HG02759 (cell line): ENCODE measurements at regions not wholly inside any gene's neighbourhood (a gene's known extent, or its start where the extent isn't known, plus 50 kb on each side); places are given as distances from the start of the nearest gene placed in this dataset.
"Not testable (repeated sequence)": the region's sequence is repeated elsewhere in the genome, so short reads cannot be mapped to it uniquely, and the experiment has no call there.

Experiments used
- ATAC-seq: cut with Tn5 transposase; IDR thresholded peaks from one replicate; pipeline ENCODE4 v1.9.1; 2021; ENCODE audit warnings: mild to moderate bottlenecking, moderate library complexity; ENCODE audit not compliant: unreplicated experiment

DNA sequence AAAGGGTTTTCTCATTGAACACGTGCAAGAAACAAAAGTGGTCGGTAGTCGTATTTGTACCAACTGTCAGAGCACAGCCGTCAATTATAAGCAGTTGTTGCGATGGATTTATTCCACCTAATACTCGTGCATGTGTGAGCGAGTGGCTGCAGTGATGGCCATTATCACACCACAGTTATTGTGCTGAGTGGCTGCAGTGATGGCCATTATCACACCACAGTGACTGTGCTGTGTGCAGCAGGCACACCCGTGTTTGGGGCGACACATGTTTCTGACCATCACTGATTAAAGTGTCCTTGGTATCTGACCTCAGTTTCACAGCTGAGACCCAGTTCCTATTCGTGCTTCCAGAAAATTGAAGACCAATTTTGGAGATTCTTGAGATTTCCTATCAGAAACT is 142.9 kb upstream of the PFKP start:
- ATAC-seq: no peak

DNA sequence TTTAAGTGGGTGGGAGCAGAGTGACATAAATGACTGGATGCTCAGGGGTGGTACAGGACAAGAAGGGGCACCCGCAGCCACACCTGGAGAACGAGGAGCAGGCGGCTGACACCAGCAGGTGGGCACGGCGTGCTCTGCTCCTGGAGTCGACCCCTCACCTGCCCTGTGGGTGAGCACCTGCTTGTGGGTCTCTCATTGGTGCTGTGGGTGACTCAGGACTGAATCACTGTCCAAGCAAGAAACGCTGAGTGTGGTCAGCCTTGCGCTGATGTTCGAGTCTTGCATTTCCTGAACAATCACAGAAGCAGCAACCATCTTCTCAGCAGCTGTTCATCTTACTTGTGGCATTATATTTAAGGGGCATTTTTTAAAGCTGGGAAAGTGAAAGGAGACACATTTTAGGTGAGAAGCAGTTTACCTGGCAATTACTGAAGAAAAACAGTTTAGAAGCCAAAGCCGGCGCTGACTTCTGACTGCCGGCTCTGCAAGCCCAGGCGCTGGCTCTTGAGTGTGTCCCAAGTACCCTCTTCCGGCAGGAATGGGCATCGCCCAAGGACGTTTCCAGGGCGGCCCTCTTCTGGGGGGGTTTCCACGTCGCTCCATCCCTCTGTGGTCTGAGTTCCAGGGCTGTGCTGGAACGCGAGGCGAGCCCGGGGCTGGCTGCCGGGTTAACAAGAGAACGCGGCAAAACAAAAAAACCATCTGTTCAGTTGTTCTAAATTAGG is 145.2 kb upstream of the PFKP start:
- no peak for ATAC-seq

- ATAC-seq: no peak
These were observed 146.7 kb upstream of the PFKP start for GRCh38 chr10:2920637-2921036.

DNA sequence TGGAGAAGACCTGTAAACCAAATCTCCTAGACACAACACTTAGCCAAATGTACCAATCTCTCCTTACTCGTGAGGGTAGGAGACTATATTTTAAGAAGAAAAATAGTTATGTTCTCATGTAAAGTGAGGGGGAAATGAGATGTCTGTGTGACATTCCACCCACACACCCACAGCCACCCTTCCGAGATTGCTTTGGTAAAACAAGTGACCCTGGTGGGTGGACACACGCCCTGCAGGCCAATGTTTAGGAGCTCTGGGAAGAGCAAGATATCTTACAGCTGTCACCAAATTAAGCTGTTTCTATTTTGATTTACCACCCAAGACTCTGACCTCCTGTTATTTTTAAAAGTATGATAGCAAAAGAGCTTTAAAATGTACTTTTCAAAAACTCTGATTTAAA is 147.2 kb upstream of the PFKP start:
- ATAC-seq: no peak

DNA sequence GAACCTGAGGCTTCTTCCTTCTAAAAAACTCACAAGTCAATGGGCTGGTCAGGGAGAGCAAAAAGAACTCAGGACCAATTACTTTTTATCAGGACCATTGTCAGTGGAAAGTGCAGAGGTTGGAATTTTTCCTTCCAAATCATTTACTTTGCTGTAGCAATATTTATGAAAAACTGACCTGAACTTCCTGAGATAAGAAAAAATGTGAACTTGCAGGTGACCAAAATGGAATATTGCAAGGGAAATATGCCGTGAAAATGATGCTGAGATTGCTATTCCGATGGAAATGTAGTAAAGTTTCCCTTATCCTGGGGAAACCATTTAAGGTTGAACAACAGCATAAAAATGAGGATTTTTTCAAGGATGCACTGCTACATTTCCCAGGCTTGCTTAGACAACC is 148.3 kb upstream of the PFKP start:
- no peak for ATAC-seq

DNA sequence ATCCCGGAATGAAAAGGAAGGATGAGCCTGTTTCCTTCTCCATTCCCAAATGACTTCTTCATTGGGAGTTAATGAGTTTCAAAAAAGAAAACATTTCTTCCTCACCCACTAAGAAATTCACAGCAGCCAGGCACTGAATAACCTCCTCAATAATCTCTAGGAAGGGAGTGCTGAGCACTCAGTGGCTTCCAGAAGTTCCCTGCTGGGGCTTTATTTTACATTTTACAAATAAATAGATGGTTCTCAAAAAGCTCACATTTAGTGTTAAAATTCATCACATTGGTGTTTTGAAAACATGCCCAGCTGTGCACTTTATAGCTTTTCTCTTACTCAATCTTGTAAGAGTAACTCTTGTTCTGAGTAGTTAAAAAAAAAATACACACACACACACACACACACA is 148.9 kb upstream of the PFKP start:
- no peak for ATAC-seq

DNA sequence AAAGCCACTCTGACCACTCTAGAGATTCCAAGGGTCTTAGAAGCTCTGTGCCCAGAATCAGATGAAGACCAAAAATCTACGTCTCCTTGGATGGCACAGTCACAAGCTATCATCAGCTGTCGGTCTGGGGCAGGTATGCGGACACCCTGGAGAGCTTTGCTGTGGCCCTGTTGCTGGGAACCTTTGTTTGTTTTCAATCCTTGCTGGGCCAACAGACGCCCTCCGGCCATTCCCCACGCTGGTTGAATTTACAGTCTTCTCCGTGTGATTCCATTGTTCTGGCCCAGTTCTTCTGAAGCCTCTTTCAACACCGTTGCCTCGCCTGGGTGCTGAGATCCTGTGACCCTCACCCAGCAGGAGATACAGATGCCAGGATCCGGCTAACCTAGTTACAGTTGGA is 149.4 kb upstream of the PFKP start:
- ATAC-seq: no peak

- ATAC-seq: no peak
These were observed 151.9 kb upstream of the PFKP start for GRCh38 chr10:2915412-2915811.

DNA sequence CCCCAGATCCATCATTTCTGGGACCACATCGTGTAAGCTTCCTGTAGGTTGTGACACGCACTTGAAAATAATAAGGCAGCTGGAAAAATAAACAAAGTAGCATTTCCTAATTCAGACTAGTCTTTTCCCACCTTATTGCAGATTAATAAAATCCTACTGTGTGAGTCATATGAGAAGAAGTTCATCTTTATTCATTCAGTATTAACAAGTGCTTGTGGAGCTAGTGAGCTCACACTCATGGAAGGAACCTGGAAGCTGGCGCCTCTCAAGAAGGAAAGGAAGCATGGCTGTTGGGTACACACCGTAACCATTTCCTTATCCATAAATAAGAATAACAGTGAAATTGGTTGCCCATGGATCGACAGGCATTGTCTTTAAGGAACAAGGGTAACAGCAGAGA is 152.6 kb upstream of the PFKP start:
- no peak for ATAC-seq

DNA sequence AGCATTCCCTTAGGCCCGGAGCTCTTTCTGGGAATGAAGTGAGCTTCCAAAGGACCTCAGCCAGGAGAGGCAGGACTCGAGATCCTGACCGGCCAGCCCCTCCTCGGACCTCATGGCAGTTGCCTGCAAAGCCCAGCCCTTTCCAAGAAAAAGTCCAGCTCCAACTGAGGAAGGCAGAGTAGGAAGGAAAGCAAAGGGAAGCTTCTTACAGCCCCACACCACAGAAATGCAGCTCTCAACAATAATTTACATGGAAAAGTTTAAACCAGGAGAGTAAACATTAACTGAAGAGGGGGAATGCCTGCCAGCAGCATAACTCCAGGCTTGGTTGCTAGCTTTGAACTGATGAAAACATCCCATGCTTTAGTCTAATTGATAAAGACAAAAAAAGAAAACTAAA is 153.9 kb upstream of the PFKP start:
- ATAC-seq: no peak

DNA sequence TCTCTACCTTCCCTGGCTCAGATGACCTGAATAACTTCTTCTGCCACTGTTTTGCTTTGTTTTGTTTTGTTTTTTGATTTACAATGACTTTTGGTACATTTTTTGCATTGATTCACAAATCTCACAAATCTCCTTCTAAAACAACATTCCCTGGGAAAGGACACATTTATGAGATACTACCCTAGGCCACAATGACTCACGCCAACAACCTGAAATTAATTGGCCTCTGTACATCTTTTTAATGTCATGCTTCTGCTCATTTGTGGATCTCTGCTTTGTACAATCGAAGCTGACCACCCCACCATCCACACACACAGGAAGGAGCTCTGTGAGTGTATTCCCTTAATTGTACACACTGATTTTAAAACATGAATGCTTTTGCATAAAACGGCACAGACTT is 156.7 kb upstream of the PFKP start:
- ATAC-seq: no peak

DNA sequence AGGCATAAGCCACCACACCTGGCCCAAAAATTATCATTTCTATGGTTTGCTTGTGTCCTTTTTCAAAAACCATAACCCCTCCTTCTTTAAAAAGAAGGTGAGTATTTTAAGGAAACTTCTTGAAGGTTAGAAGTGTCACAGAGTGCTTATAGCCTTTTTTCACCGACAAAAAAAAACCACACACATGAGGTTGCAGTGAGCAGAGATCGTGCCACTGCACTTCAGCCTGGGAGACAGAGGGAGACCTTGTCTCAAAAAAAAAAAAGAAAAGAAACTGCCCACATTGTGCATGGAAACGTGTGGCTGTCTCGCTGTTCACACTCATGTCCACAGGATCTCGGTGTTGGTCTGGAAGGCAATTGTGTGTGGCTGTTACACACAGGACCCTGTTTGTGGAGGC is 157.4 kb upstream of the PFKP start:
- no peak for ATAC-seq

DNA sequence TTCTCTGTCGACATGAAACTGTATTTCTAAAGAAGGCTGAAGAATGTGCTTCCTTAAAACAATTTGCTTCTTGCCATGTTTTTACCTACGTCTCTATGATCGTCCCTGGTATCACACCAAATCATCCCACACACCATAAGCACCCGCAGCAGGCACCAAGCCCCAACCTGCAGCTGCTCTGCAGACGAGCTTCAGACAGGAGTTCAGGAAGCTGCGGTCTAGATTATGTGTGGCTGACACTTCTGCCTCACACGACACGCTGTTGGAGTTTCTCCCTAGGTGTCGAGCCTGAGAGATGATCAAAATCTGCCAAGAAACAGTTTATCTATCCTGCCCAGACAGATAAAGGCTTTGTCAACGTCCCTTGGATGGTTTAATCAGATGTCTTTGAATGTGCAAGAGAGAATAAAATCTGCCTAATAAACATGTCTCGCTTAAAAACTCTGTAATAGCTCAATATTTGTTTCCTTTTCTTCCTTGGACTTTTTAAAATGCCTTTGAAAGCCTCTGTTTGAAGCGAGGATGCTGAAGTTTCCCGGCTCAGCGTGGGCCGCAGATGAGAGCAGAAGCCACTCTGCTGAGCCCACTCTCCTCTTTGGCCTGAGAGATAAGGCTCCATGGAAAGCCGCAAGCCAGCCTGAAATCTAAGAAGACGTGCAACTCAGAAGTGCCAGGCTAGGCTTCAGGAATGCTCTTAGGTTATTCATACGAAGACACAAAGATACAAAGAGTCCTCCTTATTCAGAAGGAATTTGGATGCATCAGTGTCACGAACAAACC is 158.3 kb upstream of the PFKP start:
- no peak for ATAC-seq

- no peak for ATAC-seq
These were observed 160.4 kb upstream of the PFKP start for GRCh38 chr10:2906974-2907373.

DNA sequence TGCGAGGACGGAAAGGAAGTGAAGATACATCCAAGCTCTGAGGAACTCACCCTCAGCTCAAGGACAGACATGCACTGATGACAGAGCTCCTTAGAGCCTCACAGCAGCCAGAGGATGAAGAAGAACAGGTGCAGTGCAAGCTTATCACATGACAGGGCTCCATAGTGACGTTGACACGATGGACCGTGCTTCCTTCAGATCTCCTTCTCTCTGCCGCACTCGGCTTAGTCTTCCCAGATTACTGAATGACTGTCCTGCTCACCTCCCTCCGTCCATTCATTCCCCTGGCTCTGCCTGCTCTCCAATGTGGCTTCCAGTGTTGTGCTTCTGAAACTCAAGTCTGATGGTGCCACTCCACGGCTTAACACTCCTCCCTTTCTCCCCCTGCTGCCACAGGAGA is 161.5 kb upstream of the PFKP start:
- ATAC-seq: no peak

- ATAC-seq: no peak
These were observed 166.8 kb upstream of the PFKP start for GRCh38 chr10:2900530-2900929.

- no peak for ATAC-seq
These were observed 167.9 kb upstream of the PFKP start for GRCh38 chr10:2899246-2899951.

DNA sequence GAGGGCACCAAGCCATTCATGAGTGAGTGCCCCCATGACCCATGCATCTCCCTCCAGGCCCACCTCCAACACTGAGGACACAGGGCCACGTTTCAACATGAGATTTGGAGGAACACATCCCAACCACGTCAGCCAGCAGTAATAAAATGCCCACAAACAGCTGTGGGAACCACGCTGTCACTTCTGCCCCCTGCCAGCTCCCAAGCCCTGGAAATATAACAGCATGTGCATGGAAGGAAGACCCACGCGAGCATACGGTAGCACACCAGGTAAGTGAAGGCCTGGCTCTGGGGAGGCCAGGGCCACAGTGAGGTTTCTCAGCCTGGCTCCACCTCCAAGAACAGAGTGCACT is 168.9 kb upstream of the PFKP start:
- ATAC-seq: no peak

GRCh38 chr10:2897619-2898508 is 169.5 kb upstream of the PFKP start:
- no peak for ATAC-seq

DNA sequence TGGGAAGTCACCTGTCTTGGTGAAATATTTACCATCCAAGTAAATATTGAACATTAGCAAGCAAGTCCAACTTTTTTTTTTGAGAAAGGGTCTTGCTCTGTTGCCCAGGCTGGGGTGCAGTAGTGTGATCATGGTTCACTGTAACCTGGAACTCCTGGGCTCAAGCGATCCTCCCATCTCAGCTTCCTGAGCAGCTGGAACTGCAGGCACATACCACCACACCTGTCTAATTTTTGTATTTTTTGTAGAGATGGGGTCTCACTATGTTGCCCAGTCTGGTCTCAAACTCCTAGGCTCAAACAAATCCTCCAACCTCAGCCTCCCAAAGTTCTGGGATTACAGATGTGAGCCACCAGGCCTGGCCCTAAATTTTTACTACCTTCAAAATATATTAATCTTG is 171.0 kb upstream of the PFKP start:
- ATAC-seq: not testable (repeated sequence)

DNA sequence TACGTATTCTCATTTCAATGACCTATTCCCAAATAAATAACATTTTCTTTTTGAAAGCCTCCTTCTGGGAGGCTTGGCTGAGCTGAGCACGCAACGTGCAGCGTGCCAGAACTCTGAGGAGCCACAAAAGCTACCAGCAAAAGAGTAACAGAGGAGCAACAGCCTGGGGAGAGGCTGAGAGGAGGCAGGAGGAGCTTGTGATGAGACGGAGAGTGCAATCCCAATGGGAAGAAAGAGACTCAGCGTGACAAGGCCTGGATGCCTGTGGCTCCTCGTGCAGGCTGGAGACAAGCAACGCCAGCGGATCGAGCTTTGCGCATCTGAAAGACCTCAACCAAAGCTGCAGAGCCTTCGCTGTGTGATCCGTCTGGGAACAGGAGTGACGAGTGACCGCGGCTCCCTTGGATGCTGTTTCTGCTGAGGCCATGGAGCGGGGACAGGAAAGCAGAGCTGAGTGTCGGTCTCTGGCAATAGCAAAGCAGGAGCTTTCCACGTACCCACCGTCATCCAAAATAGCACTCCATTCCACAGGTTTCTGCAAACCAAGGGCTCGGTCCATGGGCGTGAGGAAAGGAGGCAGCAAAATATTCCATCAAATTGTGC is 171.7 kb upstream of the PFKP start:
- no peak for ATAC-seq
